ENCODE measurements at regions not wholly inside any gene's neighbourhood (a gene's known extent, or its start where the extent isn't known, plus 50 kb on each side); places are given as distances from the start of the nearest gene placed in this dataset.

DNA sequence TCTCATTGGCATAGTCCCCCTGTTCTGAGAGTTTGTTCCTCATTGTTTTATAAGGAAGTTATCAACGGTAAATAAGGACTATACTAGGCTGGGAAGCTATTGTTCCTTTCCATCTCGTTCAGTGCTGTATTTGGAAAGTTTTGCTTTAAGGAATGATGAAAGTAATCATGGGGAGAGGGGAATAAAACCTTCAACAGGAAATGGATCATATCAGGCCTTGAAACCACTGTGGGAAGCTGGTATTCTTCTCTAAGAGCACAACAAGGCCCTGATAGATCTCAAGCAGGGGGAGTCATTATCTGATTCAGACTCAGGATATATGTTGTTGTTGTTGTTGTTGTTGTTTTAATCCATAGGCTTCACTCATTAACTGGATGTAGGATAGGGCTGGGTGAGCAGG, 474.5 kb downstream of the ENC1 start (continued):
- TF ChIP-seq RBBP5 (IDR thresholded peaks at IDR 0.05; ENCODE audit: borderline replicate concordance, low read depth, low read length) = no peak
- no peak for TF ChIP-seq KDM5A (IDR thresholded peaks at IDR 0.05; ENCODE audit: low read length)
- no peak for TF ChIP-seq NRF1 (IDR thresholded peaks at IDR 0.05; ENCODE audit: low read depth, low read length)
- TF ChIP-seq CHD2 (IDR thresholded peaks at IDR 0.05; ENCODE audit: low read length) = no peak
- no peak for TF ChIP-seq HDAC2 (IDR thresholded peaks at IDR 0.05; ENCODE audit: borderline replicate concordance in 1 of 2, low read depth in 2 of 2, low read length in 2 of 2)
- TF ChIP-seq RFX5 (IDR thresholded peaks at IDR 0.05; ENCODE audit: borderline replicate concordance, low read depth, low read length) = no peak
- TF ChIP-seq TCF12 (IDR thresholded peaks at IDR 0.05; ENCODE audit: low read depth, low read length) = no peak
- no peak for TF ChIP-seq JUND (IDR thresholded peaks at IDR 0.05; ENCODE audit: low read length)
- no peak for TF ChIP-seq SP1 (IDR thresholded peaks at IDR 0.05; ENCODE audit: low read depth, low read length)
- TF ChIP-seq POLR2A (IDR thresholded peaks at IDR 0.05; ENCODE audit: control extremely low read depth in 1 of 2, low read depth in 2 of 2, low read length in 2 of 2) = no peak
- TF ChIP-seq FOSL1 (IDR thresholded peaks at IDR 0.05; ENCODE audit: insufficient read depth, low read depth, low read length) = no peak
- no peak for TF ChIP-seq GTF2F1 (IDR thresholded peaks at IDR 0.05; ENCODE audit: borderline replicate concordance, low read depth, low read length)
- TF ChIP-seq, protein P1, sequence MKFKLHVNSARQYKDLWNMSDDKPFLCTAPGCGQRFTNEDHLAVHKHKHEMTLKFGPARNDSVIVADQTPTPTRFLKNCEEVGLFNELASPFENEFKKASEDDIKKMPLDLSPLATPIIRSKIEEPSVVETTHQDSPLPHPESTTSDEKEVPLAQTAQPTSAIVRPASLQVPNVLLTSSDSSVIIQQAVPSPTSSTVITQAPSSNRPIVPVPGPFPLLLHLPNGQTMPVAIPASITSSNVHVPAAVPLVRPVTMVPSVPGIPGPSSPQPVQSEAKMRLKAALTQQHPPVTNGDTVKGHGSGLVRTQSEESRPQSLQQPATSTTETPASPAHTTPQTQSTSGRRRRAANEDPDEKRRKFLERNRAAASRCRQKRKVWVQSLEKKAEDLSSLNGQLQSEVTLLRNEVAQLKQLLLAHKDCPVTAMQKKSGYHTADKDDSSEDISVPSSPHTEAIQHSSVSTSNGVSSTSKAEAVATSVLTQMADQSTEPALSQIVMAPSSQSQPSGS (IDR thresholded peaks at IDR 0.05; ENCODE audit: low read length) = no peak
- no peak for TF ChIP-seq RAD21 (IDR thresholded peaks at IDR 0.05 in 1 of 2, conservative IDR thresholded peaks at IDR 0.05 in 1 of 2; ENCODE audit: low read depth in 2 of 2, low read length in 2 of 2)
- no peak for TF ChIP-seq RNF2 (IDR thresholded peaks at IDR 0.05; ENCODE audit: borderline replicate concordance, low read depth, low read length, missing control alignments, poor library complexity, severe bottlenecking)
- no peak for TF ChIP-seq SIN3A (conservative IDR thresholded peaks at IDR 0.05 in 1 of 2, IDR thresholded peaks at IDR 0.05 in 1 of 2; ENCODE audit: low read depth in 1 of 2, low read length in 2 of 2)
- TF ChIP-seq MAFK (IDR thresholded peaks at IDR 0.05; ENCODE audit: low read depth, low read length) = no peak
- TF ChIP-seq TEAD4 (IDR thresholded peaks at IDR 0.05; ENCODE audit: low read depth, low read length) = no peak
- no peak for TF ChIP-seq SIRT6 (IDR thresholded peaks at IDR 0.05; ENCODE audit: low read length)
